Upper lobe of left lung (tissue), 6 donors: ENCODE measurements at regions not wholly inside any gene's neighbourhood (a gene's known extent, or its start where the extent isn't known, plus 50 kb on each side); places are given as distances from the start of the nearest gene placed in this dataset.
A peak's percentile ranks its signal among the peaks of the same experiment; 100 is the strongest.
"Not testable (repeated sequence)": the region's sequence is repeated elsewhere in the genome, so short reads cannot be mapped to it uniquely, and the experiment has no call there.

Experiments
- ATAC-seq, 2 donors: fragments of 200-7000 bp; cut with Tn5 transposase; one replicate each; pipeline ENCODE4 v1.9.1; 2022; ENCODE audit warnings: mild to moderate bottlenecking in 2 of 2, moderate library complexity in 2 of 2; ENCODE audit not compliant: low FRiP score in 2 of 2
- DNase-seq, 2 donors: peaks; one replicate each; pipeline ENCODE4 v3.0.0-alpha.2; 2019 to 2020
- H3K27ac ChIP-seq, 4 donors: fragments of 200-600 bp; sonication (generic); one replicate each; pipeline ENCODE4 v1.5.1; 2016 to 2019
- H3K27me3 ChIP-seq, 4 donors: fragments of 200-600 bp; sonication (generic); one replicate each; pipeline ENCODE4 v1.5.1; 2017 to 2019
- H3K36me3 ChIP-seq, 4 donors: fragments of 200-600 bp; sonication (generic); one replicate each; pipeline ENCODE4 v1.5.1; 2016 to 2019
- H3K4me1 ChIP-seq, 4 donors: fragments of 200-600 bp; sonication (generic); one replicate each; pipeline ENCODE4 v1.5.1; 2018 to 2019
- H3K4me3 ChIP-seq, 4 donors: fragments of 200-600 bp; sonication (generic); one replicate each; pipeline ENCODE4 v1.5.1; 2017 to 2019; ENCODE audit warnings: mild to moderate bottlenecking in 2 of 4, moderate library complexity in 1 of 4
- H3K9me3 ChIP-seq, 4 donors: fragments of 200-600 bp; sonication (generic); one replicate each; pipeline ENCODE4 v1.5.1; 2018 to 2019
- EP300 ChIP-seq, 4 donors: sonication (generic); formaldehyde crosslinking; IDR thresholded peaks; one replicate each; pipeline ENCODE4 v1.5.1; 2017; ENCODE audit warnings: antibody characterized with exemption in 4 of 4, control low read depth in 2 of 4
- POLR2A ChIP-seq, 4 donors: fragments of 450-650 bp; IDR thresholded peaks; one replicate each; pipeline ENCODE4 v1.5.1; 2016 to 2017; ENCODE audit warnings: antibody characterized with exemption in 4 of 4, mild to moderate bottlenecking in 2 of 4
- POLR2AphosphoS5 ChIP-seq, 2 donors: sonication (generic); formaldehyde crosslinking; IDR thresholded peaks; one replicate each; pipeline ENCODE4 v1.5.1; 2017; ENCODE audit warnings: antibody characterized with exemption in 2 of 2
- WGBS, 2 donors: methylation state at CpG; one replicate each; pipeline ENCODE4 v1.1.5; 2017 to 2018; 5-methylcytosine and 5-hydroxymethylcytosine counted together
- TF ChIP-seq, protein P1 (sequence below), 6 experiments: fragments of 450-650 bp in 4 of 6; fragments of 200-600 bp in 2 of 6; sonication (generic) in 2 of 6; IDR thresholded peaks; one replicate each; pipeline ENCODE4 v1.5.1; 2016 to 2019; ENCODE audit warnings: antibody characterized with exemption in 6 of 6
- donor health status: DM: no; HTN: no; CAD: no; lungs with moderate emphysema.
- donor health status: DM: no; HTN: yes; CAD: no; lungs with severe emphysema.

DNA sequence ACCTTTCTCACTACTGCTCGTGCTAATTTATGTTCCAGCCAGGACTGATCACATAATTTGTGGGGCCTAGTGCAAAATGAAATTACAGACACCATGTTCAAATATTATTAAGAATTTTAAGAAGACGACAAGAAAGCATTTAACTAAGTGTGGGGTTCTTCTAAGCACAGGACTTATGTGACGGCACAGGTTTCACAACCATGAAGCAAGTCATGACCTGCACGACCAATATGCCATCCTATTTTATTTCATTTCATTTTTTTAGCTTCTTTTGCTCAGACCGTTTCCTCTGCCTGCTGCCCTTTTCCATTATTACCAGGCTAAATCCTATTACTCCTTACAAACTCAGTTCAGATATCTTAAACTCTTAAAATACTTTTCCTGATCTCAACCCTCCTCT, 462.5 kb downstream of the AASDHPPT start:
- WGBS, 2 donors, result 60 to 72% methylated on average over 5 of the region's 5 CpGs
- H3K4me1 ChIP-seq, result no peaks in the 10 kb centered on the region
- ATAC-seq, result no peak

DNA sequence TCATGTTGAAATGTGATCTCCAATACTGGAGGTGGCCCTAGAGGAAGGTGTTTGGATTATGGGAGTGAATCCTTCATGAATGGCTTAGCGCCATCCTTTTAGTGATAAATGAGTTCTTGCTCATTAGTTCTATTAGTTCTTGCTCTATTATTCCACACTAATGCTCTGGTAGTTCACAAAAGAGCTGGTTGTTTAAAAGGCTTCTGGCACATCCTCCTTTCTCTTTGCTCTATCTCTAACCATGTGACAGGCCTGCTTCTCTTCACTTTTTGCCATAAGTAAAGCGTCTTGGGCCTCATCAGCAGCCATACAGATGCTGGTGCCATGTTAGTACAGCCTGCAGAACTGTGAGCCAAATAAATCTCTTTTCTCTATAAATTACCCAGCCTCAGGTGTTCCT, 469.9 kb downstream of the GUCY1A2 start:
- TF ChIP-seq EP300 (IDR thresholded peaks at IDR 0.05) (no peak), POLR2AphosphoS5 (IDR thresholded peaks at IDR 0.05) (no peak), POLR2A (IDR thresholded peaks at IDR 0.05) (no peak)
- TF ChIP-seq, protein P1, sequence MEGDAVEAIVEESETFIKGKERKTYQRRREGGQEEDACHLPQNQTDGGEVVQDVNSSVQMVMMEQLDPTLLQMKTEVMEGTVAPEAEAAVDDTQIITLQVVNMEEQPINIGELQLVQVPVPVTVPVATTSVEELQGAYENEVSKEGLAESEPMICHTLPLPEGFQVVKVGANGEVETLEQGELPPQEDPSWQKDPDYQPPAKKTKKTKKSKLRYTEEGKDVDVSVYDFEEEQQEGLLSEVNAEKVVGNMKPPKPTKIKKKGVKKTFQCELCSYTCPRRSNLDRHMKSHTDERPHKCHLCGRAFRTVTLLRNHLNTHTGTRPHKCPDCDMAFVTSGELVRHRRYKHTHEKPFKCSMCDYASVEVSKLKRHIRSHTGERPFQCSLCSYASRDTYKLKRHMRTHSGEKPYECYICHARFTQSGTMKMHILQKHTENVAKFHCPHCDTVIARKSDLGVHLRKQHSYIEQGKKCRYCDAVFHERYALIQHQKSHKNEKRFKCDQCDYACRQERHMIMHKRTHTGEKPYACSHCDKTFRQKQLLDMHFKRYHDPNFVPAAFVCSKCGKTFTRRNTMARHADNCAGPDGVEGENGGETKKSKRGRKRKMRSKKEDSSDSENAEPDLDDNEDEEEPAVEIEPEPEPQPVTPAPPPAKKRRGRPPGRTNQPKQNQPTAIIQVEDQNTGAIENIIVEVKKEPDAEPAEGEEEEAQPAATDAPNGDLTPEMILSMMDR (IDR thresholded peaks at IDR 0.05), result no peak
- H3K27me3 ChIP-seq, result no peaks in the 10 kb centered on the region
- H3K9me3 ChIP-seq, result peaks cover 0 to 10% (median 6%) of the 10 kb centered on the region in 4 donors
- ATAC-seq, result no peak
- DNase-seq, result no peak
- H3K27ac ChIP-seq, result no peak overlapping the region
- no peaks in the 10 kb centered on the region for H3K36me3 ChIP-seq
- WGBS, 2 donors, result 87 to 90% methylated on average over 2 of the region's 2 CpGs
- no peak overlapping the region for H3K4me3 ChIP-seq
- no peaks in the 10 kb centered on the region for H3K4me1 ChIP-seq

More for the DNA sequence above, 462.5 kb downstream of the AASDHPPT start:
- no peak for DNase-seq
- TF ChIP-seq POLR2AphosphoS5 (IDR thresholded peaks at IDR 0.05) (no peak), EP300 (IDR thresholded peaks at IDR 0.05) (no peak)
- Histone ChIP-seq H3K4me3 (no peak overlapping the region), H3K36me3 (no peaks in the 10 kb centered on the region), H3K27me3 (no peaks in the 10 kb centered on the region), H3K9me3 (peaks cover 0 to 4% (median 0%) of the 10 kb centered on the region in 4 donors), H3K27ac (no peak overlapping the region)

DNA sequence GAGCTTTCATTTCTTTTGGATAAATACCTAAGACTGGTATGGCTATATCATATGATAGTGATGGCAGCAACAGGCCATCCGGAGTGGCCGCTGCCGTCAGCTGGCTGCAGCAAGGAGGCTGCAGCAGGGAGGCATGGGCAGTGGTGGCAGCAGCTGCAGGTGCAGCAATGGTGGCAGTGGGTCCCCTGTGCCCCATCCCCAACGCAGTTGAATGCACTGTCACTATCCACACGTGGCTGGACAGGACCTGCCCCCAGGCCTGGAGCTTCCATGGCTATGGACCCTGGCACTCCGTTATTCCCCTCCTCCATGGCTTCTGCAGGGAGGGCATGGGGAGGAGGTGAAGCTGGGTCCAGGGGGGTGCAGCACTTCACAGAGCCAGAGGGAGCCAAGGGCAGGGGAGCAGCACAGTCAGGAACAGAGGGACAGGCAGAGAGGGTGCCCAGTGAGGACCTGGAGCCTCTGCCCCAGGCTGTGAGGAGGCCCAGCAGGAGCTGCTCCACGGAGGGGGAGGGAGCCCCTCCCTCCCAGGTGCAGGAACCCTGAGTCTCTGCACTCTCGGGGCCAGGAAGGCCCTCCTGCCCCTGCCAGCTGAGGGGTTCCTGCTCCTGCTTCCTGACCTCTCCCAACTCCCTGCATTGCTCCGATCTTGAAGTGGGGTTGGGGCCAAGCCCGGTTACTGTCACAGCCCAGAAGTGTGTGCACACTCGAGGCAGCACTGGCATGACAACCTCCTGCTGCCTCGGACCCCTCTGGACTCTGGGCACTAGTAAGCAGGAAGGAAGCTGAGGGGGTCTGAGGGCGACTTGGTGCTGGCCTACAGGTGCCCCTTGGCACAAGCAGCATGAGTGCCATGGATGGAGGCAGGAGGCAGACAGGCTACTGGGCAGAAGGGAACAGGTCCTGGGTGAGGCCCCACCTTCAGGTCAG, 466.3 kb downstream of the GUCY1A2 start:
- WGBS, 2 donors, result 85% methylated on average over 12 of the region's 13 CpGs
- no peak overlapping the region for H3K4me3 ChIP-seq
- TF ChIP-seq EP300 (IDR thresholded peaks at IDR 0.05) (no peak), POLR2A (IDR thresholded peaks at IDR 0.05) (no peak), POLR2AphosphoS5 (IDR thresholded peaks at IDR 0.05) (no peak)
- TF ChIP-seq, protein P1 (IDR thresholded peaks at IDR 0.05), result no peak
- H3K36me3 ChIP-seq, result no peaks in the 10 kb centered on the region
- peak in 1 of 2 donors; percentile 38 for DNase-seq
- H3K9me3 ChIP-seq, result peaks cover 0 to 22% (median 4%) of the 10 kb centered on the region in 4 donors
- no peak overlapping the region for H3K27ac ChIP-seq
- H3K4me1 ChIP-seq, result no peaks in the 10 kb centered on the region
- no peaks in the 10 kb centered on the region for H3K27me3 ChIP-seq
- peak; percentile 10 to 56 for ATAC-seq

DNA sequence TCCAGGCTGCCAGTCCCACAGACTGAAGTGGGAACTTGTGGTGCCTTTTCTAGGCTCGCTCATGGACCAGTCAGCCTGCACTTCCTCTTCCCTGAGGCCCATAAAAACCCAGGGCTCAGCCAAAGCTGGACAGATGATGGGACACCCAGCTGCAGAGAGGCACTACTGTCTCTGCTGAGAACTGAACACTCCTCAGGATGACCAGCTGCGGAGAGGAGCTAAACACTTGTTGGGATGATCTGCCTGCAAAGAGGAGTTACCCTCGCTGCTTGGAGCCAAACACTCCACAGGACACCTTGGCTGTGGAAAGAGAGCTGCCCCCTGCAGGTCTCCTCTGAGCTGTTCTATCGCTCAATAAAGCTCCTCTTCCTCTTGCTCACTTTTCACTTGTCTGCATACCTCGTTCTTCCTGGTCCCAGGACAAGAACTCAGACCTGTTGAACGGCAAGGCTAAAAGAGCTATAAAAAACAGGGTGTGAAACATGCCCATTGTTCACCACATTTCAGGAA, 465.5 kb downstream of the GUCY1A2 start:
- WGBS, 2 donors, result 88 to 94% methylated on average over 4 to 6 of the region's 6 CpGs
- peaks cover 0 to 22% (median 4%) of the 10 kb centered on the region in 4 donors for H3K9me3 ChIP-seq

DNA sequence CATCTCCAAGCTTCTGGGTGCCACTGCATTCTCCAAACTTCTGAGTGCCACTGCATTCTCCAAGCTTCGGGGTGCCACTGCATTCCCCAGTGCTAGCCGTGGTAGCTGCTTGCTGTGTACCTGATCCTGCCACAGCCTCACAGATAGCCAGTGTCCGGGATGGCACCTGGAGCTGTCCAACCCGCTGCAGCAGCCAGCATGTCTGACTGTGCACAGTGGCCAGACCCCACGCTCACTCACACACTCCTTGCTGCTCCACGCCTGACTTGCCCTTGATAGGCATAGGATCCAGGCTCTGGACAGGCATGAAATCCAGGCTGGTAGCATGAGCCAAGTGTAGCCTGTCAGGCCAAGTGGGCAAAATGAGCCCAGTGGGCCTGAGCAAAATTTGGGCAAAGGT, 465.0 kb downstream of the GUCY1A2 start:
- Histone ChIP-seq H3K36me3 (no peaks in the 10 kb centered on the region), H3K27ac (no peak overlapping the region), H3K4me3 (no peak overlapping the region), H3K9me3 (peaks cover 0 to 22% (median 4%) of the 10 kb centered on the region in 4 donors), H3K27me3 (no peaks in the 10 kb centered on the region), H3K4me1 (no peaks in the 10 kb centered on the region)
- WGBS, 2 donors, result 50 to 90% methylated on average over 1 to 6 of the region's 6 CpGs
- DNase-seq, result peak in 1 of 2 donors; percentile 37
- no peak for ATAC-seq
- no peak for TF ChIP-seq POLR2AphosphoS5 (IDR thresholded peaks at IDR 0.05)
- TF ChIP-seq EP300 (IDR thresholded peaks at IDR 0.05), result no peak
- no peak for TF ChIP-seq POLR2A (IDR thresholded peaks at IDR 0.05)
- TF ChIP-seq, protein P1 (IDR thresholded peaks at IDR 0.05), result no peak

More for the DNA sequence above, 465.5 kb downstream of the GUCY1A2 start:
- no peaks in the 10 kb centered on the region for H3K36me3 ChIP-seq
- H3K27ac ChIP-seq, result no peak overlapping the region
- DNase-seq, result no peak
- peak; percentile 8 to 27 for ATAC-seq
- no peak overlapping the region for H3K4me3 ChIP-seq
- TF ChIP-seq POLR2AphosphoS5 (IDR thresholded peaks at IDR 0.05) (no peak), EP300 (IDR thresholded peaks at IDR 0.05) (no peak), POLR2A (IDR thresholded peaks at IDR 0.05) (no peak)
- TF ChIP-seq, protein P1 (IDR thresholded peaks at IDR 0.05), result no peak
- no peaks in the 10 kb centered on the region for H3K27me3 ChIP-seq
- H3K4me1 ChIP-seq, result no peaks in the 10 kb centered on the region

DNA sequence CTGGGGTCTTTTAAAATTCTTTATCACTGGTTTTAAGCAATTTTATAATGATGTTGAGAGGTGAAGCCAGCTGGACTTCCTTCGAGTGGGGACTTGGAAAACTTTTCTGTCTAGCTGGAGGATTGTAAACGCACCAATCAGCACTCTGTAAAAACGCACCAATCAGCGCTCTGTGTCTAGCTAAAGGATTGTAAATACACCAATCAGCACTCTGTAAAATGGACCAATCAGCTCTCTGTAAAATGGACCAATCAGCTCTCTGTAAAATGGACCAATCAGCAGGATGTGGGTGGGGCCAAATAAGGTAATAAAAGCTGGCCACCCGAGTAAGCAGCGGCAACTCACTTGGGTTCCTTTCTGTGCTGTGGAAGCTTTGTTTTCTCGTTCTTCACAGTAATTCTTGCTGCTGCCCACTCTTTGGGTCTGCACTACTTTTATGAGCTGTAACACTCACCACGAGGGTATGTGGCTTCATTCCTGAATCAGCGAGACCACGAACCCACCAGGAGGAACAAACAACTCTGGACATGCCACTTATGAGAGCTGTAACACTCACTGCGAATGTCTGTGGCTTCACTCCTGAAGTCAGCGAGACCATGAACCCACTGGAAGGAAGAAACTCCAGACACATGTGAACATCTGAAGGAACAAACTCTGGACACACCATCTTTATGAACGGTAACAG, 462.6 kb downstream of the GUCY1A2 start:
- WGBS, 2 donors, result 88 to 90% methylated on average over 13 of the region's 13 CpGs
- not testable (repeated sequence) for H3K27ac ChIP-seq, H3K27me3 ChIP-seq, H3K4me3 ChIP-seq, DNase-seq, ATAC-seq, H3K4me1 ChIP-seq, H3K36me3 ChIP-seq
- H3K9me3 ChIP-seq, result peaks cover 0 to 22% (median 4%) of the 10 kb centered on the region in 4 donors
